ENCODE measurements at regions not wholly inside any gene's neighbourhood (a gene's known extent, or its start where the extent isn't known, plus 50 kb on each side); places are given as distances from the start of the nearest gene placed in this dataset.
A peak's percentile ranks its signal among the peaks of the same experiment; 100 is the strongest.

GRCh38 chr11:76276781-76277155 lies 70.5 kb upstream of the WNT11 start:
- no peak for DNase-seq

GRCh38 chr11:76276046-76276780 lies 69.9 kb upstream of the WNT11 start:
- DNase-seq: no peak

GRCh38 chr11:76275446-76275845 lies 69.1 kb upstream of the WNT11 start:
- DNase-seq: no peak

- no peak for DNase-seq
Observed at GRCh38 chr11:76271068-76271467, 64.8 kb upstream of the WNT11 start.

GRCh38 chr11:76270389-76270788 lies 64.1 kb upstream of the WNT11 start:
- DNase-seq: peak; percentile 78 to 79

- DNase-seq: peak; percentile 64 to 70
Observed at GRCh38 chr11:76269661-76270261, 63.5 kb upstream of the WNT11 start.

- DNase-seq: no peak
Observed at GRCh38 chr11:76269247-76269646, 62.9 kb upstream of the WNT11 start.

- DNase-seq: no peak
Observed at GRCh38 chr11:76268498-76268897, 62.2 kb upstream of the WNT11 start.

GRCh38 chr11:76267556-76267955 lies 61.3 kb upstream of the WNT11 start:
- DNase-seq: peak in 1 of 2 donors; percentile 45

- no peak for DNase-seq
Observed at GRCh38 chr11:76266286-76267100, 60.2 kb upstream of the WNT11 start.

GRCh38 chr11:76265771-76266241 lies 59.5 kb upstream of the WNT11 start:
- no peak for DNase-seq

- DNase-seq: no peak
Observed at GRCh38 chr11:76263657-76264056, 57.4 kb upstream of the WNT11 start.

- DNase-seq: no peak
Observed at GRCh38 chr11:76263166-76263565, 56.9 kb upstream of the WNT11 start.

GRCh38 chr11:76260296-76260925 lies 54.1 kb upstream of the WNT11 start:
- no peak for DNase-seq

GRCh38 chr11:76259299-76259908 lies 53.1 kb upstream of the WNT11 start:
- no peak for DNase-seq

- DNase-seq: no peak
Observed at GRCh38 chr11:76257074-76257719, 50.9 kb upstream of the WNT11 start.

GRCh38 chr11:76256448-76256847 lies 50.1 kb upstream of the WNT11 start:
- DNase-seq: no peak

Data from right lung (tissue), 2 donors.